ENCODE measurements at regions not wholly inside any gene's neighbourhood (a gene's known extent, or its start where the extent isn't known, plus 50 kb on each side); places are given as distances from the start of the nearest gene placed in this dataset.
"Not testable (repeated sequence)": the region's sequence is repeated elsewhere in the genome, so short reads cannot be mapped to it uniquely, and the experiment has no call there.

GRCh38 chr13:24931450-24932251 is 164.3 kb upstream of the PABPC3 start:
- Mint-ChIP-seq H3K4me3 (no peak overlapping the region), H3K27ac (no peak overlapping the region), H3K36me3 (peaks cover 2% of the 10 kb centered on the region), H3K27me3 (peaks cover 14% of the 10 kb centered on the region), H3K4me1 (ENCODE audit: low read depth) (peaks cover 3% of the 10 kb centered on the region), H3K9me3 (ENCODE audit: low read depth) (no peaks in the 10 kb centered on the region)

GRCh38 chr13:24933106-24934023 is 162.6 kb upstream of the PABPC3 start:
- H3K9me3 Mint-ChIP-seq (ENCODE audit: low read depth); H3K27ac Mint-ChIP-seq; H3K4me3 Mint-ChIP-seq; H3K4me1 Mint-ChIP-seq (ENCODE audit: low read depth); H3K36me3 Mint-ChIP-seq: not testable (repeated sequence)
- peaks cover 18% of the 10 kb centered on the region for H3K27me3 Mint-ChIP-seq

GRCh38 chr13:24934024-24934385 is 161.9 kb upstream of the PABPC3 start:
- not testable (repeated sequence) for H3K9me3 Mint-ChIP-seq (ENCODE audit: low read depth); H3K4me3 Mint-ChIP-seq; H3K4me1 Mint-ChIP-seq (ENCODE audit: low read depth); H3K27ac Mint-ChIP-seq; H3K36me3 Mint-ChIP-seq
- H3K27me3 Mint-ChIP-seq = peaks cover 19% of the 10 kb centered on the region

- Mint-ChIP-seq H3K4me1 (ENCODE audit: low read depth) (no peaks in the 10 kb centered on the region), H3K27me3 (peaks cover 15% of the 10 kb centered on the region), H3K4me3 (no peak overlapping the region), H3K9me3 (ENCODE audit: low read depth) (no peaks in the 10 kb centered on the region), H3K36me3 (no peaks in the 10 kb centered on the region), H3K27ac (no peak overlapping the region)
Observed at GRCh38 chr13:24938966-24939365, 157.0 kb upstream of the PABPC3 start.

- not testable (repeated sequence) for H3K36me3 Mint-ChIP-seq; H3K4me3 Mint-ChIP-seq; H3K4me1 Mint-ChIP-seq (ENCODE audit: low read depth); H3K27ac Mint-ChIP-seq; H3K9me3 Mint-ChIP-seq (ENCODE audit: low read depth)
- H3K27me3 Mint-ChIP-seq = peaks cover 12% of the 10 kb centered on the region
Observed at GRCh38 chr13:24941023-24941713, 154.8 kb upstream of the PABPC3 start.

GRCh38 chr13:24943136-24943535 is 152.8 kb upstream of the PABPC3 start:
- Mint-ChIP-seq H3K36me3 (no peaks in the 10 kb centered on the region), H3K27ac (no peak overlapping the region), H3K4me1 (ENCODE audit: low read depth) (no peaks in the 10 kb centered on the region), H3K9me3 (ENCODE audit: low read depth) (peaks cover 5% of the 10 kb centered on the region), H3K27me3 (peaks cover 8% of the 10 kb centered on the region), H3K4me3 (no peak overlapping the region)

- not testable (repeated sequence) for H3K4me1 Mint-ChIP-seq (ENCODE audit: low read depth); H3K4me3 Mint-ChIP-seq; H3K27ac Mint-ChIP-seq; H3K36me3 Mint-ChIP-seq; H3K9me3 Mint-ChIP-seq (ENCODE audit: low read depth); H3K27me3 Mint-ChIP-seq
Observed at GRCh38 chr13:24944073-24944472, 151.9 kb upstream of the PABPC3 start.

GRCh38 chr13:24948977-24949376 is 147.0 kb upstream of the PABPC3 start:
- H3K4me1 Mint-ChIP-seq (ENCODE audit: low read depth); H3K36me3 Mint-ChIP-seq; H3K27me3 Mint-ChIP-seq; H3K9me3 Mint-ChIP-seq (ENCODE audit: low read depth); H3K4me3 Mint-ChIP-seq: not testable (repeated sequence)
- peak overlapping the region; percentile 6 for H3K27ac Mint-ChIP-seq

GRCh38 chr13:24950611-24951010 is 145.3 kb upstream of the PABPC3 start:
- not testable (repeated sequence) for H3K4me1 Mint-ChIP-seq (ENCODE audit: low read depth); H3K9me3 Mint-ChIP-seq (ENCODE audit: low read depth); H3K36me3 Mint-ChIP-seq; H3K27ac Mint-ChIP-seq; H3K27me3 Mint-ChIP-seq; H3K4me3 Mint-ChIP-seq

- H3K4me1 Mint-ChIP-seq (ENCODE audit: low read depth); H3K36me3 Mint-ChIP-seq; H3K4me3 Mint-ChIP-seq; H3K27ac Mint-ChIP-seq; H3K9me3 Mint-ChIP-seq (ENCODE audit: low read depth): not testable (repeated sequence)
- peaks cover 11% of the 10 kb centered on the region for H3K27me3 Mint-ChIP-seq
Observed at GRCh38 chr13:24967970-24968369, 128.0 kb upstream of the PABPC3 start.

- H3K4me1 Mint-ChIP-seq (ENCODE audit: low read depth); H3K4me3 Mint-ChIP-seq; H3K36me3 Mint-ChIP-seq; H3K27ac Mint-ChIP-seq; H3K9me3 Mint-ChIP-seq (ENCODE audit: low read depth): not testable (repeated sequence)
- H3K27me3 Mint-ChIP-seq = peaks cover 11% of the 10 kb centered on the region
Observed at GRCh38 chr13:24968416-24968815, 127.5 kb upstream of the PABPC3 start.

GRCh38 chr13:24973102-24973501 is 122.8 kb upstream of the PABPC3 start:
- H3K27ac Mint-ChIP-seq; H3K9me3 Mint-ChIP-seq (ENCODE audit: low read depth); H3K27me3 Mint-ChIP-seq; H3K36me3 Mint-ChIP-seq; H3K4me1 Mint-ChIP-seq (ENCODE audit: low read depth); H3K4me3 Mint-ChIP-seq: not testable (repeated sequence)

GRCh38 chr13:24981181-24981803 is 114.6 kb upstream of the PABPC3 start:
- H3K27me3 Mint-ChIP-seq = peaks cover 12% of the 10 kb centered on the region
- not testable (repeated sequence) for H3K36me3 Mint-ChIP-seq; H3K4me1 Mint-ChIP-seq (ENCODE audit: low read depth); H3K27ac Mint-ChIP-seq; H3K4me3 Mint-ChIP-seq; H3K9me3 Mint-ChIP-seq (ENCODE audit: low read depth)

GRCh38 chr13:24982333-24982999 is 113.5 kb upstream of the PABPC3 start:
- Mint-ChIP-seq H3K4me1 (ENCODE audit: low read depth) (no peaks in the 10 kb centered on the region), H3K4me3 (no peak overlapping the region), H3K9me3 (ENCODE audit: low read depth) (no peaks in the 10 kb centered on the region), H3K27me3 (peaks cover 15% of the 10 kb centered on the region), H3K27ac (no peak overlapping the region), H3K36me3 (no peaks in the 10 kb centered on the region)
